Keratinocyte (primary cell): ENCODE measurements at regions not wholly inside any gene's neighbourhood (a gene's known extent, or its start where the extent isn't known, plus 50 kb on each side); places are given as distances from the start of the nearest gene placed in this dataset.

Experiments used
- DNase-seq: peaks from one replicate; pipeline ENCODE4 v3.0.0-alpha.2; 2011; ENCODE audit warnings: low read depth, missing footprints, low spot score
- FAIRE-seq: peaks from 2 replicates; lab custom pipeline; 2011; peaks lifted over from hg19 to GRCh38; lab: Jason Lieb, UNC
- H2AFZ ChIP-seq: 2 replicates; pipeline ENCODE4 v1.6.0; 2012; ENCODE audit warnings: low read length, control low read depth, inconsistent platforms; ENCODE audit not compliant: control insufficient read depth
- H3K27ac ChIP-seq: 2 replicates; pipeline ENCODE4 v1.5.1; 2011; ENCODE audit warnings: low read length; ENCODE audit not compliant: control insufficient read depth, insufficient read depth
- H3K27me3 ChIP-seq: 3 replicates; pipeline ENCODE4 v1.6.0; 2011; ENCODE audit warnings: low read length; ENCODE audit not compliant: control insufficient read depth, insufficient read depth; ENCODE audit errors: extremely low read depth
- H3K36me3 ChIP-seq, 2 experiments: 2 replicates in 1 of 2; 3 replicates in 1 of 2; pipeline ENCODE4 v1.5.1; 2011; ENCODE audit warnings: low read length in 2 of 2, mild to moderate bottlenecking in 1 of 2; ENCODE audit not compliant: control insufficient read depth in 2 of 2, insufficient read depth in 2 of 2; ENCODE audit errors: extremely low read depth in 1 of 2
- H3K4me1 ChIP-seq: 3 replicates; pipeline ENCODE4 v1.5.1; 2011; ENCODE audit warnings: low read length; ENCODE audit not compliant: control insufficient read depth, insufficient read depth; ENCODE audit errors: extremely low read depth
- H3K4me2 ChIP-seq: 3 replicates; pipeline ENCODE4 v1.6.0; 2011; ENCODE audit warnings: low read depth, low read length; ENCODE audit not compliant: control insufficient read depth, insufficient read depth; ENCODE audit errors: extremely low read depth
- H3K4me3 ChIP-seq, 3 experiments: fragments of 200-600 bp in 1 of 3; sonication (generic) in 1 of 3; 2 replicates in 2 of 3; 3 replicates in 1 of 3; pipeline ENCODE4 v1.5.1; 2011 to 2016; ENCODE audit warnings: low read length in 3 of 3, mild to moderate bottlenecking in 3 of 3, control low read depth in 2 of 3, inconsistent platforms in 1 of 3, low read depth in 1 of 3, mixed read lengths in 1 of 3, mixed run types in 1 of 3, moderate library complexity in 1 of 3; ENCODE audit not compliant: control insufficient read depth in 2 of 3, insufficient read depth in 2 of 3; ENCODE audit errors: extremely low read depth in 1 of 3
- H3K79me2 ChIP-seq: 2 replicates; pipeline ENCODE4 v1.6.0; 2012; ENCODE audit warnings: low read length; ENCODE audit not compliant: control insufficient read depth, insufficient read depth
- H3K9ac ChIP-seq: 3 replicates; pipeline ENCODE4 v1.6.0; 2011; ENCODE audit warnings: low read length; ENCODE audit not compliant: control insufficient read depth, insufficient read depth; ENCODE audit errors: extremely low read depth
- H3K9me1 ChIP-seq: 3 replicates; pipeline ENCODE4 v1.6.0; 2011; ENCODE audit warnings: low read length; ENCODE audit not compliant: control insufficient read depth, insufficient read depth; ENCODE audit errors: extremely low read depth
- H3K9me3 ChIP-seq: 2 replicates; pipeline ENCODE4 v1.5.1; 2012; ENCODE audit warnings: low read depth, low read length; ENCODE audit not compliant: control insufficient read depth
- H4K20me1 ChIP-seq: 3 replicates; pipeline ENCODE4 v1.6.0; 2011; ENCODE audit warnings: low read length; ENCODE audit not compliant: control insufficient read depth, insufficient read depth; ENCODE audit errors: extremely low read depth
- EZH2 ChIP-seq: IDR thresholded peaks from one replicate; pipeline ENCODE4 v1.6.1; 2012; ENCODE audit warnings: inconsistent platforms, mild to moderate bottlenecking, low read length, moderate library complexity
- dilution Hi-C: fragments of 300-500 bp; cut with MboI; formaldehyde crosslinking; loops from one replicate; pipeline ENCODE4 v1.7.0; 2020; ENCODE audit warnings: low sequenced_read_pairs; ENCODE audit not compliant: extremely low pct_ligation_motif_present
- TF ChIP-seq, protein P1 (sequence below), 3 experiments: IDR thresholded peaks in 1 of 3; conservative IDR thresholded peaks in 1 of 3; optimal IDR thresholded peaks in 1 of 3; 2 replicates in 2 of 3; 3 replicates in 1 of 3; pipeline versions ENCODE3 to v1.5.1; 2011; ENCODE audit warnings: low read length in 3 of 3, mild to moderate bottlenecking in 3 of 3, moderate library complexity in 2 of 3, control low read depth in 1 of 3, inconsistent platforms in 1 of 3; ENCODE audit not compliant: insufficient read depth in 2 of 3; ENCODE audit errors: extremely low read depth in 1 of 3

- peaks cover 7% of the 10 kb centered on the region for H3K9me3 ChIP-seq
- no peak overlapping the region for H3K4me2 ChIP-seq
- H3K4me1 ChIP-seq = no peaks in the 10 kb centered on the region
- dilution Hi-C loops = no loop called here
- H3K27ac ChIP-seq = no peak overlapping the region
- H3K36me3 ChIP-seq = no peaks in the 10 kb centered on the region
- FAIRE-seq (no peak), DNase-seq (no peak)
- no peaks in the 10 kb centered on the region for H3K79me2 ChIP-seq
- H4K20me1 ChIP-seq = no peaks in the 10 kb centered on the region
- peaks cover 2% of the 10 kb centered on the region for H3K9me1 ChIP-seq
- peaks cover 18% of the 10 kb centered on the region for H3K27me3 ChIP-seq
- H3K9ac ChIP-seq = no peak overlapping the region
- no peak overlapping the region for H2AFZ ChIP-seq
- no peak for TF ChIP-seq EZH2
- no peak overlapping the region for H3K4me3 ChIP-seq
Measured at GRCh38 chr3:194256040-194256945, 94.8 kb downstream of the CPN2 start.

- Histone ChIP-seq H3K4me1 (no peaks in the 10 kb centered on the region), H3K79me2 (no peaks in the 10 kb centered on the region), H3K27ac (no peak overlapping the region), H3K9me1 (peaks cover 2% of the 10 kb centered on the region), H3K9me3 (peaks cover 7% of the 10 kb centered on the region), H3K9ac (no peak overlapping the region), H4K20me1 (no peaks in the 10 kb centered on the region), H3K36me3 (no peaks in the 10 kb centered on the region), H2AFZ (no peak overlapping the region), H3K27me3 (peaks cover 10% of the 10 kb centered on the region), H3K4me3 (no peak overlapping the region), H3K4me2 (no peak overlapping the region)
- FAIRE-seq (no peak), DNase-seq (no peak)
- dilution Hi-C loops = no loop called here
- no peak for TF ChIP-seq EZH2
- TF ChIP-seq, protein P1, sequence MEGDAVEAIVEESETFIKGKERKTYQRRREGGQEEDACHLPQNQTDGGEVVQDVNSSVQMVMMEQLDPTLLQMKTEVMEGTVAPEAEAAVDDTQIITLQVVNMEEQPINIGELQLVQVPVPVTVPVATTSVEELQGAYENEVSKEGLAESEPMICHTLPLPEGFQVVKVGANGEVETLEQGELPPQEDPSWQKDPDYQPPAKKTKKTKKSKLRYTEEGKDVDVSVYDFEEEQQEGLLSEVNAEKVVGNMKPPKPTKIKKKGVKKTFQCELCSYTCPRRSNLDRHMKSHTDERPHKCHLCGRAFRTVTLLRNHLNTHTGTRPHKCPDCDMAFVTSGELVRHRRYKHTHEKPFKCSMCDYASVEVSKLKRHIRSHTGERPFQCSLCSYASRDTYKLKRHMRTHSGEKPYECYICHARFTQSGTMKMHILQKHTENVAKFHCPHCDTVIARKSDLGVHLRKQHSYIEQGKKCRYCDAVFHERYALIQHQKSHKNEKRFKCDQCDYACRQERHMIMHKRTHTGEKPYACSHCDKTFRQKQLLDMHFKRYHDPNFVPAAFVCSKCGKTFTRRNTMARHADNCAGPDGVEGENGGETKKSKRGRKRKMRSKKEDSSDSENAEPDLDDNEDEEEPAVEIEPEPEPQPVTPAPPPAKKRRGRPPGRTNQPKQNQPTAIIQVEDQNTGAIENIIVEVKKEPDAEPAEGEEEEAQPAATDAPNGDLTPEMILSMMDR (optimal IDR thresholded peaks at IDR 0.05 in 1 of 3, IDR thresholded peaks at IDR 0.05 in 1 of 3, conservative IDR thresholded peaks at IDR 0.05 in 1 of 3; ENCODE audit: extremely low read depth in 1 of 3, insufficient read depth in 2 of 3, low read length in 3 of 3) = no peak
Measured at GRCh38 chr3:194257151-194257621, 93.9 kb downstream of the CPN2 start.
